GM19043 (cell line): ENCODE measurements at regions not wholly inside any gene's neighbourhood (a gene's known extent, or its start where the extent isn't known, plus 50 kb on each side); places are given as distances from the start of the nearest gene placed in this dataset.

ENCODE experiments used
- ATAC-seq: cut with Tn5 transposase; IDR thresholded peaks from one replicate; pipeline ENCODE4 v1.9.1; 2021; ENCODE audit warnings: low read depth; ENCODE audit not compliant: unreplicated experiment

- no peak for ATAC-seq
These were observed 145.4 kb upstream of the BMP2 start for GRCh38 chr20:6622041-6622440.

GRCh38 chr20:6618051-6618450, 149.4 kb upstream of the BMP2 start:
- no peak for ATAC-seq

GRCh38 chr20:6616421-6616820, 151.1 kb upstream of the BMP2 start:
- no peak for ATAC-seq

- ATAC-seq, result no peak
These were observed 152.7 kb upstream of the BMP2 start for GRCh38 chr20:6614836-6615235.

- peak; percentile 47 for ATAC-seq
These were observed 154.1 kb upstream of the BMP2 start for GRCh38 chr20:6613280-6613861.

- ATAC-seq, result peak; percentile 50
These were observed 154.9 kb upstream of the BMP2 start for GRCh38 chr20:6612606-6612923.

- no peak for ATAC-seq
These were observed 155.4 kb upstream of the BMP2 start for GRCh38 chr20:6611911-6612605.

GRCh38 chr20:6606651-6607050, 160.8 kb upstream of the BMP2 start:
- ATAC-seq, result no peak

- ATAC-seq, result no peak
These were observed 162.2 kb upstream of the BMP2 start for GRCh38 chr20:6605055-6605935.

- ATAC-seq, result no peak
These were observed 163.3 kb upstream of the BMP2 start for GRCh38 chr20:6604179-6604578.

GRCh38 chr20:6599876-6600735, 167.4 kb upstream of the BMP2 start:
- ATAC-seq, result no peak

GRCh38 chr20:6595704-6596103, 171.8 kb upstream of the BMP2 start:
- no peak for ATAC-seq

- ATAC-seq, result no peak
These were observed 176.4 kb upstream of the BMP2 start for GRCh38 chr20:6590891-6591637.

GRCh38 chr20:6588296-6588695, 179.2 kb upstream of the BMP2 start:
- no peak for ATAC-seq

- peak; percentile 80 for ATAC-seq
These were observed 184.2 kb upstream of the BMP2 start for GRCh38 chr20:6583134-6583738.

GRCh38 chr20:6582449-6582848, 185.0 kb upstream of the BMP2 start:
- no peak for ATAC-seq

GRCh38 chr20:6580486-6580885, 187.0 kb upstream of the BMP2 start:
- no peak for ATAC-seq

- ATAC-seq, result no peak
These were observed 187.7 kb upstream of the BMP2 start for GRCh38 chr20:6579824-6580223.

- no peak for ATAC-seq
These were observed 188.1 kb upstream of the BMP2 start for GRCh38 chr20:6579417-6579816.

- no peak for ATAC-seq
These were observed 190.0 kb upstream of the BMP2 start for GRCh38 chr20:6577451-6577850.
